IPS DF 4.7 (cell line): ENCODE measurements at regions not wholly inside any gene's neighbourhood (a gene's known extent, or its start where the extent isn't known, plus 50 kb on each side); places are given as distances from the start of the nearest gene placed in this dataset.
A peak's percentile ranks its signal among the peaks of the same experiment; 100 is the strongest.

Experiments
- DNase-seq: peaks from one replicate; pipeline ENCODE4 v3.0.0-alpha.2; 2013; ENCODE audit warnings: low spot score; ENCODE audit errors: extremely low read depth

- no peak for DNase-seq
Measured at GRCh38 chr12:13769966-13770365, 211.4 kb downstream of the GRIN2B start.

- no peak for DNase-seq
Measured at GRCh38 chr12:13769273-13769672, 212.1 kb downstream of the GRIN2B start.

GRCh38 chr12:13764748-13765147, 216.7 kb downstream of the GRIN2B start:
- DNase-seq: no peak

GRCh38 chr12:13749389-13749788, 232.0 kb downstream of the GRIN2B start:
- peak; percentile 91 for DNase-seq

GRCh38 chr12:13745111-13745860, 236.1 kb downstream of the GRIN2B start:
- DNase-seq: no peak

- no peak for DNase-seq
Measured at GRCh38 chr12:13744561-13744960, 236.8 kb downstream of the GRIN2B start.

GRCh38 chr12:13740149-13740545, 241.3 kb downstream of the GRIN2B start:
- no peak for DNase-seq

GRCh38 chr12:13735734-13736133, 245.7 kb downstream of the GRIN2B start:
- no peak for DNase-seq

- DNase-seq: no peak
Measured at GRCh38 chr12:13734584-13735152, 246.7 kb downstream of the GRIN2B start.

GRCh38 chr12:13727707-13728195, 253.7 kb downstream of the GRIN2B start:
- DNase-seq: no peak

- no peak for DNase-seq
Measured at GRCh38 chr12:13725049-13725448, 256.4 kb downstream of the GRIN2B start.

- DNase-seq: no peak
Measured at GRCh38 chr12:13724136-13724535, 257.3 kb downstream of the GRIN2B start.

GRCh38 chr12:13719986-13720385, 261.4 kb downstream of the GRIN2B start:
- DNase-seq: no peak

GRCh38 chr12:13718271-13718670, 263.1 kb downstream of the GRIN2B start:
- no peak for DNase-seq

GRCh38 chr12:13716119-13716518, 265.3 kb downstream of the GRIN2B start:
- no peak for DNase-seq

- DNase-seq: no peak
Measured at GRCh38 chr12:13713556-13714410, 267.6 kb downstream of the GRIN2B start.

- no peak for DNase-seq
Measured at GRCh38 chr12:13707829-13708228, 273.6 kb downstream of the GRIN2B start.

- no peak for DNase-seq
Measured at GRCh38 chr12:13702381-13702780, 279.0 kb downstream of the GRIN2B start.

GRCh38 chr12:13701502-13701901, 279.9 kb downstream of the GRIN2B start:
- DNase-seq: no peak

- no peak for DNase-seq
Measured at GRCh38 chr12:13697973-13698372, 283.4 kb downstream of the GRIN2B start.

GRCh38 chr12:13695781-13696180, 285.6 kb downstream of the GRIN2B start:
- DNase-seq: no peak

GRCh38 chr12:13692332-13692731, 289.1 kb downstream of the GRIN2B start:
- no peak for DNase-seq
